OCI-LY3 (cell line): ENCODE measurements at regions not wholly inside any gene's neighbourhood (a gene's known extent, or its start where the extent isn't known, plus 50 kb on each side); places are given as distances from the start of the nearest gene placed in this dataset.

Source experiments
- EZH2phosphoT487 ChIP-seq: fragments of 200-600 bp; shearing (Covaris generic); IDR thresholded peaks from 2 replicates; pipeline ENCODE4 v1.6.1; 2018; ENCODE audit warnings: antibody characterized with exemption, mixed run types, low read depth
- TF ChIP-seq, protein P1 (sequence below): fragments of 200-600, 300-600 bp; sonication (generic); IDR thresholded peaks from 2 replicates; pipeline ENCODE4 v1.5.1; 2014; ENCODE audit warnings: antibody characterized with exemption, low read length, low read depth

DNA sequence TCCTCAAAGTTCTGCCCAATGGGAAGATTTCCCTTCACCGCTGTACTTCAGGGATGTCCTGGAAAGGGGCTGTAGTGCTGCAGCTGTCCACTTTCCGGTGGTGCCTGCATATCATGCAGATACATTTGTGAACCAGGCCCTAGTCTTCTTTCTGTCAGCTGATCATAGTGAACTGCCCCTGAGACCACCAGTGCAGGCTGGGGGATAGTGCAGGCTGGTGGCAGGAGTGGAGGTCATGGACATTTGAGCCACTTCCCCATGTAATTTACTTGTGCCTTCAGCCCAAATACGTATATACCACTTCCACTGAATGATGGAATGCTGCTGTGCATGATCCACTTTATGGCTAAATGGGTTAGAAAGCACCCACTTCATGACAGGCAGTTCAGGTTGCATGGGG lies 120.0 kb downstream of the ZNF280B start:
- TF ChIP-seq, protein P1, sequence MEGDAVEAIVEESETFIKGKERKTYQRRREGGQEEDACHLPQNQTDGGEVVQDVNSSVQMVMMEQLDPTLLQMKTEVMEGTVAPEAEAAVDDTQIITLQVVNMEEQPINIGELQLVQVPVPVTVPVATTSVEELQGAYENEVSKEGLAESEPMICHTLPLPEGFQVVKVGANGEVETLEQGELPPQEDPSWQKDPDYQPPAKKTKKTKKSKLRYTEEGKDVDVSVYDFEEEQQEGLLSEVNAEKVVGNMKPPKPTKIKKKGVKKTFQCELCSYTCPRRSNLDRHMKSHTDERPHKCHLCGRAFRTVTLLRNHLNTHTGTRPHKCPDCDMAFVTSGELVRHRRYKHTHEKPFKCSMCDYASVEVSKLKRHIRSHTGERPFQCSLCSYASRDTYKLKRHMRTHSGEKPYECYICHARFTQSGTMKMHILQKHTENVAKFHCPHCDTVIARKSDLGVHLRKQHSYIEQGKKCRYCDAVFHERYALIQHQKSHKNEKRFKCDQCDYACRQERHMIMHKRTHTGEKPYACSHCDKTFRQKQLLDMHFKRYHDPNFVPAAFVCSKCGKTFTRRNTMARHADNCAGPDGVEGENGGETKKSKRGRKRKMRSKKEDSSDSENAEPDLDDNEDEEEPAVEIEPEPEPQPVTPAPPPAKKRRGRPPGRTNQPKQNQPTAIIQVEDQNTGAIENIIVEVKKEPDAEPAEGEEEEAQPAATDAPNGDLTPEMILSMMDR, result no peak
- TF ChIP-seq EZH2phosphoT487, result no peak
